T-cell (primary cell): ENCODE measurements at regions not wholly inside any gene's neighbourhood (a gene's known extent, or its start where the extent isn't known, plus 50 kb on each side); places are given as distances from the start of the nearest gene placed in this dataset.

Source experiments
- ATAC-seq, 4 experiments: fragments of 200-7000 bp in 3 of 4; fragments of 150-1000 bp in 1 of 4; cut with Tn5 transposase; replicated peaks in 1 of 4; 1 replicate in 3 of 4; 2 replicates in 1 of 4; pipeline ENCODE4 v1.10.0; 2021; ENCODE audit warnings: moderate library complexity in 3 of 4, mild to moderate bottlenecking in 2 of 4, moderate number of reproducible peaks in 1 of 4
- CTCF ChIA-PET, 2 donors: fragments of 300-600 bp; sonication (Branson Sonifier 250); formaldehyde crosslinking; loops; one replicate each; lab custom pipeline; 2022; ENCODE audit warnings: antibody characterized with exemption in 2 of 2; lab: Charles Lee
- POLR2A ChIA-PET, 2 donors: fragments of 300-600 bp; sonication (Branson Sonifier 250); formaldehyde crosslinking; loops; one replicate each; lab custom pipeline; 2022; ENCODE audit warnings: antibody characterized with exemption in 2 of 2; lab: Charles Lee
- DNase-seq, 35 experiments: peaks; one replicate each; pipeline versions ENCODE4 v3.0.0 to v3.0.0-alpha.2; 2013 to 2023
- H3K27ac ChIP-seq: one replicate; pipeline ENCODE4 v1.5.1; 2013; ENCODE audit warnings: low read length
- H3K27me3 ChIP-seq, 2 experiments: replicated peaks in 1 of 2; 1 replicate in 1 of 2; 2 replicates in 1 of 2; pipeline versions ENCODE4 v1.6.1 to v1.7.0; 2013; ENCODE audit warnings: low read length in 1 of 2, mixed read lengths in 1 of 2; ENCODE audit not compliant: control insufficient read depth in 2 of 2, insufficient read depth in 2 of 2; ENCODE audit errors: extremely low read depth in 1 of 2
- H3K36me3 ChIP-seq, 2 donors: 1 replicate in 1 of 2; 2 replicates in 1 of 2; pipeline versions ENCODE4 v1.6.1 to v1.7.0; 2013; ENCODE audit warnings: low read length in 1 of 2; ENCODE audit not compliant: control insufficient read depth in 2 of 2, insufficient read depth in 1 of 2; ENCODE audit errors: extremely low read depth in 1 of 2
- H3K4me1 ChIP-seq, 2 experiments: 1 replicate in 1 of 2; 2 replicates in 1 of 2; pipeline versions ENCODE4 v1.6.1 to v1.7.0; 2013; ENCODE audit warnings: low read length in 2 of 2, mixed read lengths in 1 of 2; ENCODE audit not compliant: insufficient read depth in 2 of 2, control insufficient read depth in 1 of 2; ENCODE audit errors: extremely low read depth in 1 of 2
- H3K4me3 ChIP-seq, 2 donors: 1 replicate in 1 of 2; 2 replicates in 1 of 2; pipeline versions ENCODE4 v1.5.1 to v1.7.0; 2013; ENCODE audit warnings: mild to moderate bottlenecking in 2 of 2, low read length in 1 of 2, moderate library complexity in 1 of 2; ENCODE audit not compliant: control insufficient read depth in 1 of 2; ENCODE audit errors: extremely low read depth in 1 of 2
- H3K9me3 ChIP-seq: 2 replicates; pipeline ENCODE4 v1.7.0; 2013
- H3K27ac Mint-ChIP-seq, 2 donors: one replicate each; pipeline ENCODE4 v1.8.0; 2020 to 2021; ENCODE audit warnings: mild to moderate bottlenecking in 2 of 2, mixed read lengths in 2 of 2
- H3K27me3 Mint-ChIP-seq, 2 donors: one replicate each; pipeline ENCODE4 v1.8.0; 2021 to 2022; ENCODE audit warnings: mixed read lengths in 2 of 2
- H3K36me3 Mint-ChIP-seq: one replicate; pipeline ENCODE4 v1.8.0; 2021; ENCODE audit warnings: mixed read lengths
- H3K4me1 Mint-ChIP-seq, 3 donors: one replicate each; pipeline ENCODE4 v1.8.0; 2020 to 2022; ENCODE audit warnings: mixed read lengths in 3 of 3, mild to moderate bottlenecking in 1 of 3
- H3K4me3 Mint-ChIP-seq, 3 donors: one replicate each; pipeline ENCODE4 v1.8.0; 2020 to 2022; ENCODE audit warnings: mild to moderate bottlenecking in 3 of 3, mixed read lengths in 3 of 3, moderate library complexity in 3 of 3
- H3K9me3 Mint-ChIP-seq, 3 donors: one replicate each; pipeline ENCODE4 v1.8.0; 2020 to 2022; ENCODE audit warnings: mixed read lengths in 3 of 3
- WGBS: methylation state at CpG from one replicate; pipeline ENCODE4 v1.1.5; 2013; ENCODE audit warnings: missing lambda C conversion rate; ENCODE audit not compliant: insufficient coverage; 5-methylcytosine and 5-hydroxymethylcytosine counted together

DNA sequence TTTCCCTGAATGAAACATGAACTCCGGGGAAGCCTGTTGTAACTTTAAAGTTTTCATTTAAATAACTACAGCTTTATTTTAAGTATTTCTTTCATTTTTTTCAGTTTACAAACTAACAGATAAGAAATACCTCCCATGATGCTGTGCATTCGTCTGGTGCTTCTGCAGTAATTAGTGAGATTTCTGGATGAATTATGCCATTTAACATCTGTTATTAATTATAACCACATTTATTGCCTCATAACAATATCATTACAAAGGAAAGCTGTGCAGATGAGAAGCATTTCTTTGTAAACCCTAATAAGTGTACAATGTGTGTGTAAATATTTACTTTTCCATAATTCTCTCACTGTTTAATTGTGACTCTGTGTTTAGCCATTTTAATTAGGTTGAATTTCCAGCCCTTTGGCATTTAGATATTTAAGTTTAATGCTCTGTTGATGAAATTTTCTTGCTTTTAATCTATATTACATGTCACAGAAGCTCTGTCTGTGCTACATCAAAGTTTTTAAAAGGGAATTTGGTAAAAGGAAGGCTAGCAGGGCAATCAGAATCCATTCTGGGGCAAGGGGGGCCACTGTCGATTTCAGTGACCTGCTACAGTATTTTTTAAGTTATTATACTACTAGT, 418.0 kb downstream of the SPATA31D1 start:
- Mint-ChIP-seq H3K4me1 (no peaks in the 10 kb centered on the region), H3K36me3 (no peaks in the 10 kb centered on the region), H3K4me3 (no peak overlapping the region), H3K27me3 (no peaks in the 10 kb centered on the region), H3K27ac (no peak overlapping the region), H3K9me3 (peaks cover 0 to 4% (median 0%) of the 10 kb centered on the region in 3 donors)
- Histone ChIP-seq H3K4me3 (no peak overlapping the region), H3K9me3 (no peaks in the 10 kb centered on the region), H3K27me3 (no peaks in the 10 kb centered on the region), H3K27ac (no peak overlapping the region), H3K4me1 (no peaks in the 10 kb centered on the region), H3K36me3 (no peaks in the 10 kb centered on the region)
- WGBS: no CpG with 5 or more reads among the region's 3 CpGs
- POLR2A ChIA-PET: no interaction called here
- CTCF ChIA-PET: no interaction called here
- DNase-seq (no peak), ATAC-seq (no peak)

- no peaks in the 10 kb centered on the region for H3K4me1 Mint-ChIP-seq
- ATAC-seq: no peak
- no peaks in the 10 kb centered on the region for H3K9me3 ChIP-seq
- H3K4me1 ChIP-seq: no peaks in the 10 kb centered on the region
- H3K27me3 Mint-ChIP-seq: no peaks in the 10 kb centered on the region
- no peak overlapping the region for H3K4me3 Mint-ChIP-seq
- no peak overlapping the region for H3K27ac Mint-ChIP-seq
- peaks cover 0 to 7% (median 0%) of the 10 kb centered on the region in 3 donors for H3K9me3 Mint-ChIP-seq
- H3K27ac ChIP-seq: no peak overlapping the region
- no peaks in the 10 kb centered on the region for H3K36me3 ChIP-seq
- no peak for DNase-seq
- ChIA-PET POLR2A (no interaction called here), CTCF (no interaction called here)
- H3K36me3 Mint-ChIP-seq: no peaks in the 10 kb centered on the region
- no peak overlapping the region for H3K4me3 ChIP-seq
- no peaks in the 10 kb centered on the region for H3K27me3 ChIP-seq
These were observed 421.7 kb downstream of the SPATA31D1 start for GRCh38 chr9:82410306-82410705.

- Mint-ChIP-seq H3K27me3 (no peaks in the 10 kb centered on the region), H3K9me3 (peaks cover under 1 to 7% (median 2%) of the 10 kb centered on the region in 3 donors), H3K4me3 (no peak overlapping the region), H3K4me1 (no peaks in the 10 kb centered on the region), H3K27ac (no peak overlapping the region), H3K36me3 (no peaks in the 10 kb centered on the region)
- ChIA-PET POLR2A (no interaction called here), CTCF (no interaction called here)
- no peaks in the 10 kb centered on the region for H3K36me3 ChIP-seq
- no peaks in the 10 kb centered on the region for H3K9me3 ChIP-seq
- DNase-seq: no peak
- H3K27me3 ChIP-seq: no peaks in the 10 kb centered on the region
- no peaks in the 10 kb centered on the region for H3K4me1 ChIP-seq
- no peak overlapping the region for H3K4me3 ChIP-seq
- no peak overlapping the region for H3K27ac ChIP-seq
- ATAC-seq: no peak
These were observed 422.3 kb downstream of the SPATA31D1 start for GRCh38 chr9:82410866-82411265.

GRCh38 chr9:82412586-82413305, 424.2 kb downstream of the SPATA31D1 start:
- ChIA-PET POLR2A (no interaction called here), CTCF (interaction anchor here in 1 of 2 donors (0.6 kb wide), 1 partner anchor 83 kb away, joined by 3 read pairs; no protein-coding TSS in a partner anchor)
- Mint-ChIP-seq H3K36me3 (no peaks in the 10 kb centered on the region), H3K4me3 (no peak overlapping the region), H3K27ac (no peak overlapping the region), H3K4me1 (no peaks in the 10 kb centered on the region), H3K9me3 (peaks cover 4 to 13% (median 8%) of the 10 kb centered on the region in 3 donors), H3K27me3 (no peaks in the 10 kb centered on the region)
- Histone ChIP-seq H3K36me3 (no peaks in the 10 kb centered on the region), H3K9me3 (no peaks in the 10 kb centered on the region), H3K4me3 (no peak overlapping the region), H3K27me3 (no peaks in the 10 kb centered on the region), H3K4me1 (no peaks in the 10 kb centered on the region), H3K27ac (no peak overlapping the region)
- WGBS: 100% methylated on average over 1 of the region's 2 CpGs
- no peak for DNase-seq
- no peak for ATAC-seq

DNA sequence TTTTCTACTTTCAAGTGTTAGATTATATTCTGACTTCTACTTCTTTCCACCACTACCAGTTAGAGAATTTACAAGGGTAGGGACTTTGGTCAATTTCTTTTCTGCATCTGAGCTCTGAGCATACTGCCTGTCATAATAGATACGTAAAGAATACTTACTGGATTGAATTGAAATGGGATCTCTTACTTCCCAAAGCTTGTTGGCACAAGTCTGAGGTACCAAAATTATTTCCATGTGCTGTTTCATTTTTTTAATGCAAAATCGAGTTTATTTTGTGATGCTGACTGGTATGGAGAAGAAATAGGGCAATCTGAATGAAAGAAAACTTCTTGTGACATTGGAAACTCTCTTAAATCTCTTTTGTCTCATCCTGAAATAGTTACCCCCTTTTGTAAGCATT, 428.9 kb downstream of the SPATA31D1 start:
- POLR2A ChIA-PET: no interaction called here
- Histone ChIP-seq H3K4me1 (no peaks in the 10 kb centered on the region), H3K27me3 (no peaks in the 10 kb centered on the region), H3K27ac (no peak overlapping the region), H3K4me3 (no peak overlapping the region), H3K9me3 (no peaks in the 10 kb centered on the region), H3K36me3 (no peaks in the 10 kb centered on the region)
- no peak for ATAC-seq
- Mint-ChIP-seq H3K27me3 (no peaks in the 10 kb centered on the region), H3K9me3 (peaks cover 8 to 16% (median 9%) of the 10 kb centered on the region in 3 donors), H3K4me3 (no peak overlapping the region), H3K4me1 (no peaks in the 10 kb centered on the region), H3K36me3 (no peaks in the 10 kb centered on the region), H3K27ac (no peak overlapping the region)
- DNase-seq: no peak
- CTCF ChIA-PET: interaction anchor here in 1 of 2 donors (0.5 kb wide), 1 partner anchor 9 kb away, joined by 3 read pairs; no protein-coding TSS in a partner anchor
- 67% methylated on average over 1 of the region's 2 CpGs for WGBS

GRCh38 chr9:82418334-82418733, 429.8 kb downstream of the SPATA31D1 start:
- H3K9me3 Mint-ChIP-seq: peaks cover 8 to 16% (median 9%) of the 10 kb centered on the region in 3 donors
- 80% methylated on average over 1 of the region's 6 CpGs for WGBS
- no peaks in the 10 kb centered on the region for H3K4me1 Mint-ChIP-seq
- H3K27me3 Mint-ChIP-seq: no peaks in the 10 kb centered on the region
- Histone ChIP-seq H3K4me1 (no peaks in the 10 kb centered on the region), H3K9me3 (no peaks in the 10 kb centered on the region), H3K36me3 (no peaks in the 10 kb centered on the region), H3K4me3 (no peak overlapping the region), H3K27me3 (no peaks in the 10 kb centered on the region), H3K27ac (no peak overlapping the region)
- H3K27ac Mint-ChIP-seq: no peak overlapping the region
- DNase-seq (no peak), ATAC-seq (no peak)
- CTCF ChIA-PET: no interaction called here
- no peak overlapping the region for H3K4me3 Mint-ChIP-seq
- no peaks in the 10 kb centered on the region for H3K36me3 Mint-ChIP-seq
- POLR2A ChIA-PET: no interaction called here
